Stimulated activated naive CD4-positive, alpha-beta T cell treated with Interleukin-2 at 50 U/mL for 16 hours (primary cell): ENCODE measurements at regions not wholly inside any gene's neighbourhood (a gene's known extent, or its start where the extent isn't known, plus 50 kb on each side); places are given as distances from the start of the nearest gene placed in this dataset.
"Not testable (repeated sequence)": the region's sequence is repeated elsewhere in the genome, so short reads cannot be mapped to it uniquely, and the experiment has no call there.

Experiments used
- DNase-seq: peaks from one replicate; lab custom pipeline; 2025; lab: John Stamatoyannopoulos, UW

DNA sequence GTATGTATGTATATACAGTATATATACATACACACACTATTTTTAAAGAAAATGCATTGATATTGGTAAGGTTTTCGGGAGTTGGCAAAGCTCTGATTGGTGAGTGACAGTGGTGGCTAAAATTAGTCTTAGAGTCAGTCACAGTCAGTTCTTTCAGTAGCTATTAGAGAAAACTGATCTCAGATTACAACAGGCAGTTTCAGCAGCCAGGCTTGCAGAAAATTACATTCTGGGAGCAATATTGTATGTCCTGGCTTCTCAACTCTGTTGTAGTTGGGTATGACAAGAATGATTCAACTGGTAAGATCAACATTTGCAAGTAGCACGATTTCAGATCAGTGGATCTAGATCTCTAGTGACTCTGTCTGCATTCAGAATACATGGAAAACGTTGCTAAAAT is 897.9 kb upstream of the AUTS2 start:
- DNase-seq = no peak

DNA sequence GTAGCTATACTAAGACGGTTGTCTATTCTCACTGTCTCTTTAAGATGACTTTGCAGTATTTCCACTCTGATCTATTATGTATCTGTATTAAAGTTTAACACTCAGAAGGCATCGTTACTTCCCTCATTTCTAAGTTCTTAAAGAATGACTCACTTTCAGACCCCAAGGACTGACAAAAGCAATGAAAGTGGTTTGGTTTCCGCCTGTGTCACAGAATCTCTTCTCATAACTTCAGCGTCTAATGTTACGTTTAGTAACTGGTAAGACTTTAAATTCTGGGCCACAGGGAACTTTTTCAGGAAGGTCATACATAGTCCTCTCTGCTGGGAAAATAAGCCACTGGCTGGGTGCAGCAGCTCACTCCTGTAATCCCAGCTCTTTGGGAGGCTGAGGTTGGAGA is 892.0 kb upstream of the AUTS2 start:
- DNase-seq = no peak

DNA sequence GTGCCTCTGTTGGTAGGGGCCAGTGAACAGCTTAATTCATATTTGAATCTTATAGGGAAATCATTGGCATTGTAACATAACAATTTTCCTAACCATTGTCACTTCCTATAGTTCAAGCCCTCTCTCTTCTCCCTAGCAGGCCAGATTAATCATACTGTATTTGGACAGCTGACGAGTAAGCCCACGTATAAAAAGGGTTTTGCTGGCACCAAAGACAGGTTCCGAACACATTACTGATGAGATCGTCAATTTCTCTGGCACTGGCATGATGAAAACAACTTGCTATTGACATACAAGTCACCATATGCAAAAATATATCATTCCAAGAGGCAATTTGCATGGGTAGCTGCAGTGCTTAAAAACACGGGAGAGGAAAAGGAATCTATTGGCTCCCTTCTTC is 891.1 kb upstream of the AUTS2 start:
- no peak for DNase-seq

DNA sequence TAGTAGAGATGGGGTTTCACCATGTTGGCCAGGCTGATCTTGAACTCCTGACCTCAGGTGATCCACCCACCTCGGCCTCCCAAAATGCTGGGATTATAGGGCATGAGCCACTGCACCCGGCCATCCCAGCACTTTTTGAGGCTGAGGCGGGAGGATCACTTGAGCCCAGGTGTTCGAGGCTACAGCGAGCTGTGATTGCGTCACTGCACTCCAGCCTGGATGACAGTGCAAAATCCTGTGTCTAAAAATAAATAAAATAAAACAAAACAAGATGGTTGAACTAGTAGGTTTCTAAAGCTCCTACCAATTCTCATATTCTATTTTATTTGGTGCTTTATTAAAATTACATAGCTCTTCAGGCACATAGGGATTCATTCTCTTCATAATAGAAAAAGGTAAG is 890.3 kb upstream of the AUTS2 start:
- DNase-seq = no peak

DNA sequence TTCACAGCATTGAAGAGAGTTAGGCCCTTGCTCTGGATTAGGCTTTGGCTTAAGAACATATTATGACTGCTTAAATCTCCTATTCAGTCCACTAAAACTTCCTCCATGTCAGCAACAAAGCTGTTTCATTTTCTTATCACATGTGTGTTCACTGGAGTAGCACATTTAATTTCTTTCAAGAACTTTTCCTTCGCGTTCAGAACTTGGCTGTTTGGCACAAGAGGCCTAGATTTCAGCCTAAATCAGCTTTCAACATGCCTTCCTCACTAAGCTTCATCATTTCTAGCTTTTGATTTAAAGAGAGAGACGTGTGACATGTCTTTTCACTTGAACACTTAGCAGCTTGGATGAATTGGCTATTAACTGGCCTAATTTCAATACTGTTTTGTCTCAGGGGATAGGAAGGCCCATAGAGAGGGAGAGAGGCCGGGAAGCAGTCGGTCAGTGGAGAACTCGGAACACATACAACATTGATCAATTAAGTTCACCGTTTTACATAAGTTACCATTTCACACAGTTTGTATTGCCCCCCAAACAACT is 885.2 kb upstream of the AUTS2 start:
- no peak for DNase-seq

DNA sequence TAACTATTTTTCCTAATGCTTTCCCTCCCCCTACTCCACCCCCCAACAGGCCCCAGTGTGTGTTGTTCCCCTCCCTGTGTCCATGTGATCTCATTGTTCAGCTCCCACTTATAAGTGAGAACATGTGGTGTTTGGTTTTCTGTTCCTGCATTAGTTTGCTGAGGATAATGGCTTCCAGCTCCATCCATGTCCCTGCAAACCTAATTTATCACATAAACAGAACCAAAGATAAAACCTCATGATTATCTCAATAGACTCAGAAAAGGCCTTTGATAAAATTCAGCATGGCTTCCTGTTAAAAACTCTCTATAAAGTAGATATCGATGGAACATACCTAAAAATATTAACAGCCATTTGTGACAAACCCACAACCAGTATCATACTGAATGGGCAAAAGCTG is 884.1 kb upstream of the AUTS2 start:
- not testable (repeated sequence) for DNase-seq

DNA sequence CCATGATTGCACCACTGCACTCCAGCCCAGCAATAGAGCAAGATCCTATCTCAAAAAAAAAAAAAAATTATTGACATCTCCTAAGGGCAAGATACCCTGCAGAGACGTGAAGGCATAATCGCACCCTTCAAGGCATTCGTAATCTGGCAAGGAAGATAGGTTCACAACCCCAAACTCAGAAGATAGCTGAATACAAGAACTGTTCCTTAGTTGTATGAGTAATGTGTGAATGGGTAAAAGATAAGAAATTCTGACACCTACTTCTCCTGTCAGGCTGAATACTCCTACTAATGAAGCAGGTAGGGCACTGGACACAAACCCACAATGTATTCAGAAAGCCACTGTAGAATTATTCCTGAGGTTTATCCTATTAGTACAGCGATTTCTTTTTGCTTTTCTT is 882.4 kb upstream of the AUTS2 start:
- no peak for DNase-seq

DNA sequence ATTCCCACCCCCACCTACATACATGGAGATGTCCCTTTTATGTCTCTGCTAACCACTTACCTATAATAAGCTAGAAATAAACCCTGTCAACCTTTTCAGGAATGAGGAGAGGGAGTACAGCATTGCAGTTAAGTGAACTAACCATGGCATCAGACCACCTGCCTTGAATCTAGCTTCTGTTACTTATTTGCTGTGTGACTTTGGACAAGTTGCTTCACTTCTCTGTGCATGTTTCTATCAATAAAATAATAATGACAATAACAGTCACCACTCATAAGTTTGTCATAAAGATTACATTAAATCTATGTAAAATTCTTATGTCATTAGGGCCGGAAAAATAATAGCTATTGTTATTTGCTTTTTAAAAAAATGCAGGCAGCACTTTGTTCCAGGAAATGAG is 881.1 kb upstream of the AUTS2 start:
- DNase-seq = no peak

DNA sequence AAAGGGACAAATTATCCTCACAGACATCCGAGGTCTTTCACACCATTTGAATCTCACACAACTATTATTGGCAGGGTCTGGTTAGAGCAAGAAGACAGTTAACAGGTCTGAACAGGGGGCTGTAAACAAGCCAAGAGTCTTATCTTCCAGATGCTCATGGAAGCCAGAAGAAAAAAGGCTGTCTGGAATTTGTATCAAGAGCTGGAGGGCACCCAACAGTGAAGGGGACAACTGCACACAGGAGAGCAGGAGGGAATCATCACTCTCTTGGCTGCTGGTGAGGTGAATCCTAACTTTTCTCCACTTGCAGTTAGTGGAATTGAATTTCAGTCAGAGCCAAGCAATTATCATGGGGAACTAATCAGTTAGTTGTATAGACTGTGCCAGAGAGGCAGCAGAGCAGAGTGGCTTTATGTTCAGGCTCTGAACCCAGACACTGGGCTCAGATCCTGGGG is 880.2 kb upstream of the AUTS2 start:
- no peak for DNase-seq

DNA sequence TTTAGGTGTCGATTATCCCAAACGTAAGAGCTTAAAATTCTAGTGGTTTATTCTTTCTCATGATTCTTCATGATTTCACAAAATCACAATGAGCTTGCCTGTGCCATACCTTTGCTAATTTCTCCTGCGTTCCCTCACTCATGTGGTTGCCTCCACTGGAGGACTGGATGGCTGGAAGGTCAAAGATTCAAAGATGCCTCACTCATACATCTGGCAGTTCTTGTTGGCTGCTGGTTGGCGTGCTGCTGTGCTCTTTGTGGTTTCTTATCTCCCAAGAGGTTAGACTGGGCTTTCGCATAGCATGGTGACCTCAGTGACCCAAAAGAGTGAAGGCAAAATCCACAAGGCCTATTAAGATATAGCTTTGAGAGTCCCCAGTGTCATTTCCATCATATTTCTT is 877.6 kb upstream of the AUTS2 start:
- no peak for DNase-seq

DNA sequence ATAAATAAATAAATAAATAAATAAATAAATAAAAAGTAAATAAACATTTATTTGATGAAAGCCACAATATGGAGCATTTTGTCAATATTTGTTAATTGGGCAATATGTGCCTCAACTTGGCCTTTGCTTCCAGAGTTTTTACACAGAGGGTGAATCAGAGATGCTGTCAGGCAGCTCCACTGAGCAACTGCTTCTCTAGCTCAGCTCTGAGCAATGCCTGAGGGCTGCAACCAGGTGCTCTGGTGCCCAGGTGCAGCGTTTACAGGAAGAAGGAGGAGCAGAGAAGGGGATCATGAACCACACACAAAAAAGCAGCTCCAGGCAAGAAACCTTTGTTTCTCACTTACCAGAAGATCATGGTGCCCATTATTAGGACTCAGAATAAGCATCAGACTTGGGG is 876.2 kb upstream of the AUTS2 start:
- DNase-seq = no peak

DNA sequence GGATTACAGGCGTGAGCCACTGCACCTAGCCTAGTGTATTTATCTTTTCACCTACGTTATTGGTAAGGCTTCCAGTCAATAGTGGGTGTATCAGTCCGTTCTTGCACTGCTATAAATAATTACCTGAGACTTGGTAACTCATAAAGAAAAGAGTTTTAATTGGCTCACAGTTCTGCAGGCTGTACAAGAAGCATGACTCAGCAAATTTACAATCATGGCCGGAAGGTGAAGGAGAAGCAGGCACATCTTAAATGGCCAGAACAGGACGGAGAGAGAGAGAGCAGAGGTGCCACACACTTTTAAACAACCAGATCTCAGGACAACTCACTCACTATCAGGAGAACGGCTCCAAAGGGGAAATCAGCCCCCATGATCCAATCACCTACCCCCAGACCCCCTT is 873.3 kb upstream of the AUTS2 start:
- DNase-seq = no peak

DNA sequence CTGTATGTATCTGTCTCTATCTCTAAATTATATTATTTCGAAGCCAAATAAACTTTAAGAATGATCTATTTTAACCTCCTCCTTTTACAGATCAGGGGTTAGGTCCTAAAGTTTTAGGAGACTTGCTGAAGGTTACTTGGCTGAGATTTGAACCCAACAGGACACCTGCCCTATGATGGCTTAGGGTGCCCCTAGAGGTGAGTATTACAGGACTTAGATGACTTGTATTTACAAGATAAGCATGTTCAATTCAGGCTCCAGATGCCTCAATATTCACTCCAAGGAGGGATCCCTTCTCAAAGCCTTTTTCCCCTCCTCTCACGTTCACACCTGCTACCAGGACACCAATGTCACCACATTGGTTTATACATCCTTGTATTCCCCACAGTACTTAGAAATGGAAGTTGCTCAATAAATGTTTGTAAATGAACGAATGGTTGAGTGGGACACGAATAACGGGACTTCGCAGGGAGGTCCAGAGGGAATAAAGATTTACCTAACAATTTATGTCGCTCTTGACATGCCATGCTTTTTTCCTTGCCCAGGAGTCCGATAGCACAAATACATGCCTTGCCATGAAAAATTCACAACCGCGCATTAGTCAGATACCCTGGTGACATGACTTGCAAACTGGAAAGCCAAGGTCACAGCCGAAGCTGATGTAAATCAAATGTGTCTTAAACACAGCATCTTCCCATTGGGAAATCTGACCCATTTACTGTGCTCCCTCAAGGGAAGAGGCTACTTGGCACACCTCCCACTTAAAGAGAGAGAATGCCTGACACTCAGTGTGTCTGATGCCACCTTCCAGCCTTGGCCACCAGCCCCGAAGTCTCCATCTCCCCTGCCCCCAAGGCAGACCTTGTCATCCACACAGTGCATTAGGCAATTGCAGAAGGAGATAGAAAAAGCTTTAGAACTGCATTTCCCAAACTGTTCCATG is 872.2 kb upstream of the AUTS2 start:
- no peak for DNase-seq

DNA sequence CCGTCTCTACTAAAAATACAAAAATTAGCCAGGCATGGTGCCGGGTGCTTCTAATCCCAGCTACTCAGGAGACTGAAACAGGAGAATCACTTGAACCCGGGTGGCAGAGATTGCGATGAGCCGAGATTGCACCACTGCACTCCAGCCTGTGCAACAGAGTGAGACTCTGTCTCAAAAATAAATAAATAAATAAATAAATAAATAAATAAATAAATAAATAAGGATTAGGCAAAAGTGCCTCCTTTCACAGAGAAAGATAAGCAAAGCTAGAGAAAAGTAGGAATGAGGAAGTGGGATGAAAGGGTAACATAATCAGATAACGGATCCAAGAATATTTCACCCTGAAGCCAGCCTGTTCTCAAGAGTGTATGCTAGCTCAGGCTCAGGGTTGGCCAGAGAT is 869.6 kb upstream of the AUTS2 start:
- not testable (repeated sequence) for DNase-seq

DNA sequence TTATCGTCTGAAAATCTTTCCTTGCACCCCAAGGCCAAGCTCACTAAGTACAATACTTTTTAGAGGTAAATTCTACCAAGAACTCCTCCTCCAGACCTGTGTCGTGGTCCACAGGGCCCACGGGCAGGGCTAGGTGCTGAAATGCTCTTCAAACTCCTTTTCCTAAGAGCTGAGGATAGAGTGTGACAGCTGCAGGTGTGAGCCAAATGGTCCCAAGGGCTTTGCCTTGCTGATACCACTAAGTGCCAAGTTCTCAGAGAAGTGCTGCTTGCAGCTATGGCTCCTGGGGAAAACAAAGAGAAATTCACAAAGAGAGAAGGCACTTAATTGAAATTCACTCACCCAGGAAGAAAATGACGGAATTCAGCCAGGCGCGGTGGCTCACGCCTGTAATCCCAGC is 868.9 kb upstream of the AUTS2 start:
- no peak for DNase-seq

DNA sequence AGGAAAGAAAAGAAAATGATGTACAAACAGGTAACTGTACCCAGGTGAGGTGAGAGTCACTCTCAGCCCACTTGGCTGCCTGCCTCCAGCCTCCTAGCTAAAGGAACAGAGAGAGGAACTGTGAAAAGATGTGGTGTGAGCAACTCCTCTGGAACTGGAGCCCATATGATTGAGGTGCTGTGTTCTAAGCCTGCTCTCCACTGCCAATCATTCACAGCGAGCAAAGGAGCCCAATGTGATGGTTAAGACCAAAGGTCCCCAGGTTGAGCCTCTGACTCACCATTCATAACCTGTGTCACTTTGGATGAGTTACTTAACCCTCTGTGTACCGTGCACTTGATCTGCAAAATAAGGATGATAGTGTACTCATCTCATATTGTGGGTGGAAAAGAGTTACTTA is 868.1 kb upstream of the AUTS2 start:
- no peak for DNase-seq

DNA sequence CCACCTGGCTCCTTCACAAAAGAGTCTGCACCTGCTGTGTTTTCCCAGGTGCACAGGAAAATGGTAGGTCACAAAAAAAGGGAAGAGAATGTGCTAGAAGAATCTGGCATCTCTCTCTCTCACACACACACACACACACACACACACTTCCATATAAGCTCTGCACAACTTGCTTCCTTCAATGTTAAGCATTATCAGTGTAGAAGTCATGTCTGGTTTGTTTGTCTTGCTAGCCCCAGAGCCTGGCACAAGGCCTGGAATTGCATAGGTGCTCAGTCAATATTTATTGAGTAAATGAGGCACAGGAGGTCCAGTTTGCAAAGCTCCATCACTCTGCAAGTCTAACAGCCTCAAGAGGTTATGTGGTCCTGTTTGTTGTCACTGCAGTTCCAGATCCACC is 867.3 kb upstream of the AUTS2 start:
- DNase-seq = no peak

DNA sequence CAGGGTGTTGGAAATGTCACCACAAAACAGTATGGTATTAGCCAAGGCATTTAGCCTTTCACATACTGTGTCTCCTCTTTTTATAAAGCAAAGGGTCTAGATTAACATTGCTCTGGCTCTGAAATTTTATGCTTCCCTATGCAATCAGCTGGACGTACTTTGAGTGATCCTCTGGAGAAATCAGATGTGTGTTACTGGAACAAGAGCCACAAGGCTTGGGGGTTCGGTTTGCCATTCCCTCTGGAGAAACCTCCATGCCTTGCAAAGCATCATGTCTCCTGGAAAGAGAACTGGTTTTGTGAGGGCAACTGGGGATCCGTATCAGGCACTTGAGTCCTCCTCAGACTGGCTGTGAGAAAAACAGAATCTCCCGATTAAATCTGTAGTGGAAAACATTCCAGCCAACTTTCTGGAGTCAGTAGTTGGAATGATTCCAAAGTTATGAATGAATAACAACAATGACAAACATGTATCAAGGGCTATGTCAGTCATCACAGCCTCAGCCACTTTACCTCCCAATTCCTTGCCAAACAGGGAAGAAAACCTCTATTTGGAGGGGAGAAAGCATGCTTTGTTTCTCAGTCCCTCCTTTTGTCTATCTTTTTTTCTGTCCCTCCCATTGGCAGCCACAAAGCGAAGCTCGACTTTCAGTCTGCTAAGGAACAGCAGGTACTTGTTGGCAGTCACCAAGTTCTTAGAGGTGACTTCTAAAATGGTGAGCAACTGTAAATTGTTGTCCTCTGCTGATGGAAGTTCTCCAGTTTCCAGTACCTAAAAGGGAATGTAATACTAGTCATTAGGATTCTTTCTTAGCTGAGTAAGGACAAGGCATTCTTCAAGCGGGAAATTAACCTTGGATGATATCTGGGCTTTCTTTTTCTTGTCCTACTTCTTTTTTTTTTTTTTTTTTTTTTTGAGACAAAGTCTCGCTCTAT is 864.8 kb upstream of the AUTS2 start:
- no peak for DNase-seq

DNA sequence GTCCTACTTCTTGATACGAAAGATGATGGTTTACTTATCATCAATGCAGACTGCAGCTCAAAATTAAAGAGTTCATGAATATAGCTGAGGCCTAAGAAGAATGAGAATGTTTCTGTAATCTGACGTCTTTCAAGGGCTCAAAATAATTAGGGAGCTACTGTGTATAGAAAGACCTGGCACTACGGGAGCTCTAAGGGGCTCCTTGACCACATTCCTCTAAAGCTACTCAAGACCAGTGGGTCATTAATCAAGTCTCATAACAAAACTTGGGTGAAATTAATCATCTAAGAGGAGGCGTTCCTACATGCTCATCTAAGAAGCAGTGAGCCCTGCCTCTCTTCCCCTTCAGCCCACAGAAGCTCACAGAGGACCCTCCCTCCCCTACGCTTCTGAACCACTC is 863.8 kb upstream of the AUTS2 start:
- no peak for DNase-seq

DNA sequence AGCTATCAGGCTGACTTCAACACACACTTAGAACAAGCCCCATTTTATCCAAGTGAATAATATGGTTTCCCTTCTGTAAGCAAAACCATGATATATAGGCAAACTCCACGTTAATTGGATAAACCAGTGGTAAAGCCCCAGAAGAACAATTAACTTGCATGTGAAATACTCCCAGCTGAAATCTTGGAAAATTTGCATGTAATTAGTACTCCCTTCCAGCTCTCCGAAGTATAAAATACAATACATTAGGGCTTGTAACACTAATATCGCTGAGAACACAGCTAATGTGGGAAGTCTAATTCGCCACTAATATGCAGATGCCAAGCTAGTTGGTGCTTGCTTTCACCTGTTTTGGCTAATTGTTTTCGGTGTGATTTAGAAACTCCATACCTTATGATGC is 859.0 kb upstream of the AUTS2 start:
- DNase-seq = no peak

DNA sequence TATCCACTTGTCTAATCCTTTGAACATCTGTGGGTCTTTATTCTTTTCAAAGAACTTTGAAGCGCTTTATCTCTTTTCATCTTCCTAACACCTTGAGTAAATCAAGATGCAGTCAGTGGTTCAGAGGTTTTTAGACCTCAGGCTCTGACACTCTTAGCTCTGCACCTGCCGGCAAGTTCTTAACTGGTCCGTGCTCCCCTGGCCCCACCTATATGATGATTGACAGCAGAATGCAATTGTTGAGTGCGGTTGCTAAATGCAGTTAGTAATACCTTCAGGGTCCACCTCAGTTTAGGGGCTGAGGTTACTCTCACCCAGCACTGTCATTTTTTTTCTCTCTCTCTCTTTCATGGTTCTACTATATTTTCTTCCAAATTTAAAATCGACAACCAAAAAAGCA is 854.2 kb upstream of the AUTS2 start:
- no peak for DNase-seq
